ENCODE measurements at regions not wholly inside any gene's neighbourhood (a gene's known extent, or its start where the extent isn't known, plus 50 kb on each side); places are given as distances from the start of the nearest gene placed in this dataset.

- ATAC-seq (no peak), DNase-seq (no peak)
- intact Hi-C loops (cut with DNase I, micrococcal nuclease) = no loop called here
Observed at GRCh38 chr3:176905331-176905730, 292.0 kb downstream of the TBL1XR1 start.

GRCh38 chr3:176904506-176904905 lies 292.8 kb downstream of the TBL1XR1 start:
- intact Hi-C loops (cut with DNase I, micrococcal nuclease) = no loop called here
- ATAC-seq (no peak), DNase-seq (no peak)

- ATAC-seq (no peak), DNase-seq (no peak)
- intact Hi-C loops (cut with DNase I, micrococcal nuclease) = no loop called here
Observed at GRCh38 chr3:176896640-176897039, 300.6 kb downstream of the TBL1XR1 start.

- no peak for ATAC-seq
- intact Hi-C loops (cut with DNase I, micrococcal nuclease) = no loop called here
- no peak for DNase-seq
Observed at GRCh38 chr3:176896165-176896564, 301.1 kb downstream of the TBL1XR1 start.

- ATAC-seq = no peak
- intact Hi-C loops (cut with DNase I, micrococcal nuclease) = no loop called here
- no peak for DNase-seq
Observed at GRCh38 chr3:176879710-176880109, 317.6 kb downstream of the TBL1XR1 start.

- ATAC-seq = no peak
- intact Hi-C loops (cut with DNase I, micrococcal nuclease) = no loop called here
- no peak for DNase-seq
Observed at GRCh38 chr3:176873261-176873660, 324.0 kb downstream of the TBL1XR1 start.

GRCh38 chr3:176872771-176873209 lies 324.5 kb downstream of the TBL1XR1 start:
- intact Hi-C loops (cut with DNase I, micrococcal nuclease) = no loop called here
- peak in 1 of 2 donors; percentile 56 for DNase-seq
- peak; percentile 72 for ATAC-seq

GRCh38 chr3:176870451-176870850 lies 326.8 kb downstream of the TBL1XR1 start:
- ATAC-seq = no peak
- DNase-seq = no peak
- intact Hi-C loops (cut with DNase I, micrococcal nuclease) = no loop called here

- intact Hi-C loops (cut with DNase I, micrococcal nuclease) = no loop called here
- peak; percentile 62 to 63 for DNase-seq
- peak; percentile 96 for ATAC-seq
Observed at GRCh38 chr3:176867681-176868663, 329.3 kb downstream of the TBL1XR1 start.

- DNase-seq = no peak
- intact Hi-C loops (cut with DNase I, micrococcal nuclease) = no loop called here
- no peak for ATAC-seq
Observed at GRCh38 chr3:176861137-176861536, 336.1 kb downstream of the TBL1XR1 start.

- no peak for ATAC-seq
- intact Hi-C loops (cut with DNase I, micrococcal nuclease) = no loop called here
- no peak for DNase-seq
Observed at GRCh38 chr3:176856721-176857120, 340.6 kb downstream of the TBL1XR1 start.

GRCh38 chr3:176855901-176856486 lies 341.3 kb downstream of the TBL1XR1 start:
- intact Hi-C loops (cut with DNase I, micrococcal nuclease) = no loop called here
- no peak for DNase-seq
- peak; percentile 83 for ATAC-seq

- no peak for ATAC-seq
- intact Hi-C loops (cut with DNase I, micrococcal nuclease) = no loop called here
Observed at GRCh38 chr3:176855213-176855612, 342.1 kb downstream of the TBL1XR1 start.

GRCh38 chr3:176850498-176850897 lies 346.8 kb downstream of the TBL1XR1 start:
- intact Hi-C loops (cut with DNase I, micrococcal nuclease) = no loop called here
- ATAC-seq (no peak), DNase-seq (no peak)

More at GRCh38 chr3:176855213-176855612, 342.1 kb downstream of the TBL1XR1 start:
- DNase-seq = no peak

- ATAC-seq (no peak), DNase-seq (no peak)
- intact Hi-C loops (cut with DNase I, micrococcal nuclease) = no loop called here
Observed at GRCh38 chr3:176848431-176849214, 348.7 kb downstream of the TBL1XR1 start.

- no peak for ATAC-seq
- intact Hi-C loops (cut with DNase I, micrococcal nuclease) = no loop called here
- no peak for DNase-seq
Observed at GRCh38 chr3:176842914-176843313, 354.4 kb downstream of the TBL1XR1 start.

- ATAC-seq (no peak), DNase-seq (no peak)
- intact Hi-C loops (cut with DNase I, micrococcal nuclease) = no loop called here
Observed at GRCh38 chr3:176840641-176841286, 356.5 kb downstream of the TBL1XR1 start.

- intact Hi-C loops (cut with DNase I, micrococcal nuclease) = no loop called here
- DNase-seq (no peak), ATAC-seq (no peak)
Observed at GRCh38 chr3:176839901-176840300, 357.4 kb downstream of the TBL1XR1 start.

- no peak for ATAC-seq
- no peak for DNase-seq
- intact Hi-C loops (cut with DNase I, micrococcal nuclease) = no loop called here
Observed at GRCh38 chr3:176839466-176839865, 357.8 kb downstream of the TBL1XR1 start.
